ENCODE measurements at regions not wholly inside any gene's neighbourhood (a gene's known extent, or its start where the extent isn't known, plus 50 kb on each side); places are given as distances from the start of the nearest gene placed in this dataset.
A peak's percentile ranks its signal among the peaks of the same experiment; 100 is the strongest.

DNA sequence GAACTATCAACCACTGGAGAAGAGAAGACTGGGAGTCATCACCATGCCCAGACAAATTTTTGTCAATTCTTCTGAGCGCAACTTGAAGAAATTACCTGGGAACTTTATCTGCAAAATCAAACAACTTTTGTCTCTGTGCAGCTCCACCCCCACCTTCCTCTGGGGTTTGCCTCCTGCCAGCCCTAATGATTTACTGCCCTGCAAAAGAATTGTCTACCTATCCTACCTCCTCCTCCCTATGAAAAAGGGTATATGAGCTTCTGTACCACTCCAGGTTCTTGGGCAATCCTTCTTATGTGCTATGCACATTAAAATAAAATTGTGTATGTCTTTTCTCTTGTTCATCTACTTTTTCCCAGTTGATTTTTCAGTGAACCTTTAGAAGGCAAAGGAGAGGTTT is 191.9 kb downstream of the URB2 start:
- FAIRE-seq (no peak), DNase-seq (ENCODE audit: low spot score) (no peak)

DNA sequence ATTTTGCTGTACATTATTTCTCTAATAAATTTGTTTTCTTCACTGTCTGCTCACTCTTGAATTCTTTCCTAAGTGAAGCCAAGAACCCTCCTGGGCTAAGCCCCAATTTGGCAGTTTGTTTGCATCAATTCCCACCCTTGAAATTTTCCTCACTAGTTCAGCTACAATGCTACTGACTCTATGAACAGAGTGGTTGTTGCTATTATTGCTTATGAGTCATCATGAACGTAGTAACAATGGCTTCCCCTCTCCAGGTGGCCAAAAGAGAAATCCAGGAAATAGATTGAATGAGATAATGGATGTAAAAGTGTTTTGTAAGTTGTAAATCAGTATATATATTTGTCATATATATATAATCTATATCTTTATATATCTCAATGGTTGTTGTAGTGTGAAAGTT is 193.0 kb downstream of the URB2 start:
- no peak for FAIRE-seq
- peak; percentile 13 for DNase-seq (ENCODE audit: low spot score)

- FAIRE-seq (no peak), DNase-seq (ENCODE audit: low spot score) (no peak)
Observed at GRCh38 chr1:229822026-229822425, 196.0 kb downstream of the URB2 start.

DNA sequence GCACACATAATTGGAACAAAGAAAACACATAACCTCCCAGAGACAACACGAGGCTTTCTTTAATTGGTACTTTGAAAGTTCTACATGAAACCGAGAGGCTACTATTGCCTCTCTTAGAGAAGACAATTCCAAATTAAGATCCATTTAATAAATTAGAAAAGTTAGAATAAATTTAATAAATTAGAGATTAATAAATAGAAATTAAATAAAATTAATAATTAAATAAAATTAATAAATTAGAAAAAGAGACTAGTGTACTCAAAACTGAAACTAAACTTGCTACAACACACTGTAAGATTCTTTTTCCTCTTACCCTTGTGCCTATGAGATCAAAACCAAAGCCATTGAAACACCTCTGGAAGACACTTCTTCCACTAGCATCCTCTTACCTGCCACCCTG is 199.0 kb downstream of the URB2 start:
- DNase-seq (ENCODE audit: low spot score): no peak
- no peak for FAIRE-seq

DNA sequence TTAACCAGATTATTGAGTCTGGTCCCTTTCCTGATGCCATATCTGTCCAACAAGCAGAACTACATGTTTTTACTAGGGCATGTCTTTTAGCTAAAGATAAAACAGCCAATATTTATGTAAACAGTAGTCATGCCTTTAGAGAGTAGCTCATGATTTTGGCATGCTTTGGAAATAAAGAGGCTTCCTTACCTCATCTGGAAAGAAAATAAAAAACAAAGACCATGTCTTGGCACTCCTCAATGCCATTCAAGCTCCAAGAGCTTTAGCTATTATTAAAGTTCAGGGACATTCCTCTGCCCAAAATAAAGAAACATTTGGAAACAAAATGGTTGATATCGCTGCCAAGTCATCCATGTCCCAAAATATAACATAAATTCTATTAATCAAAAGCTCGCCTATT is 202.4 kb downstream of the URB2 start:
- FAIRE-seq (no peak), DNase-seq (ENCODE audit: low spot score) (no peak)

DNA sequence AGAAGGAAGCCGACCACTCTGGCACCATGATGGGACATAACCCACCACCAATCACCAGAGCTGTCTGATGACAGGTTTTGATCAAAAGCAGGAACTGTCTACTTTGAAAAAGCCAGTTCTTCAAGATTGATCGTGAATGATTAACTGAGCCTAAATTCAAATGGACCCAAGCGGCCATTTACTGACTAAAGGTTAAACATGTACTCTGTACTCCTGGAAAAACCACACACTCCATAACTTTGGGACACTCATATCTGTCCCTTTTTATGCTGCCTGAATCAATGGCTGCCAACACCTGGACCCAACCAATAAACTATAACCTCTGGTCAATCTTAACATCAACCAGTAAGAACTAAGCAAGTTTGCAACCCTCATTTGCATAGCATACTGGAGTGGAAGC is 206.6 kb downstream of the URB2 start:
- no peak for FAIRE-seq
- DNase-seq (ENCODE audit: low spot score): no peak

DNA sequence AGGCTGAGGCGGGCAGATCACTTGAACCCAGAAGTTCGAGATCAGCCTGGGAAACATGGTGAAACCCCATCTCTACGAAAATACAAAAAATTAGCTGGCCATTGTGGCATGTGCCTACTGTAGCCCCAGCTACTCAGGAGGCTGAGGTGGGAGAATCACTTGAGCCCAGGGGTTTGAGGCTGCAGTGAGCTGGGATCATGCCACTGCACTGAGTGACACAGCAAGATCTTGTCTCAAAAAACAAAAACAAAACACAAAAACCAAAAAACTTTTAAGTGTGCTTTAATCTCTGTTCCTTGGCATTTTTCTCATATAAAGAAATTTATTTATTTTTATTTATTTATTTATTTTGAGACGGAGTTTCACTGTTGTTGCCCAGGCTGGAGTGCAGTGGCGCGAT is 208.2 kb downstream of the URB2 start:
- FAIRE-seq (no peak), DNase-seq (ENCODE audit: low spot score) (no peak)

DNA sequence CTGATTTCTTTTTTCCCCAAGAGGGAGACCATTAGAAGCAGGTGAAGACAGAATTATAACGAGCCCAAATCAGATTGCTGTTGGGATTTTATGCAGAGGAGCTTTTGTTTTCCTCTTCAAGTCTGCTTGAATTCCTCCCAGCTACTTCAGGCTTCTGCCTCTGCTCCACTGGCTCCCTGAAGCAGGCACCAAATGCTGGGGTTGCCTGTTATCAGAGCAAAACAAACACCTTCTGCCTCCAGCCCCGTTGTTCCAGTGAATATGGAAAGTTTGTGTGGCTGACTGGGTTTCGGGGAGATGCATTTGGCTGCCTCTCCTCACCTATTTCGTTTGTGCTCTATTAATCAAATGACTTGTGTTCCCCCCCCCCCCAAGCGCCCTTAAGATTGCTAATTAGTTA is 209.2 kb downstream of the URB2 start:
- no peak for DNase-seq (ENCODE audit: low spot score)
- FAIRE-seq: no peak

- no peak for FAIRE-seq
Observed at GRCh38 chr1:229836324-229836723, 210.3 kb downstream of the URB2 start.

DNA sequence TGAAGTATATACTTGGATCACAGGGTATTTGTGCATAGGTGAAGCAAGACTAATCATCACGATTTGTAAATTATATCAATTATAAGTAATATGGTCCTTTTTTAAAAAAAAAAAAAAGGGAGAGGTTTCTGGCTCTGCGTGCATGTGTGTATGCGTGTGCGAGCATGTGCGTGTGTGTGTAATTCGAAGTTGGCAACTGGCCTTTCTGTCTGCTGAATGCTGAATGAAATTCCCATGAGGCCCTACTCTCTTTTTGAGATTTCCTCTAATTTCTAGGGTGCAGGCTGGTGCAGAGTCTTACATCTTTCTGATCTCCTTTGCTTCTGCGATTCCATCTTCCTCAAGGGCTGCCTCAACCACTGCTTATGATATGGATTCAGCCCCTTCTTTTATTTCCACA is 212.2 kb downstream of the URB2 start:
- DNase-seq (ENCODE audit: low spot score) (no peak), FAIRE-seq (no peak)

More at GRCh38 chr1:229836324-229836723, 210.3 kb downstream of the URB2 start:
- DNase-seq (ENCODE audit: low spot score): no peak

DNA sequence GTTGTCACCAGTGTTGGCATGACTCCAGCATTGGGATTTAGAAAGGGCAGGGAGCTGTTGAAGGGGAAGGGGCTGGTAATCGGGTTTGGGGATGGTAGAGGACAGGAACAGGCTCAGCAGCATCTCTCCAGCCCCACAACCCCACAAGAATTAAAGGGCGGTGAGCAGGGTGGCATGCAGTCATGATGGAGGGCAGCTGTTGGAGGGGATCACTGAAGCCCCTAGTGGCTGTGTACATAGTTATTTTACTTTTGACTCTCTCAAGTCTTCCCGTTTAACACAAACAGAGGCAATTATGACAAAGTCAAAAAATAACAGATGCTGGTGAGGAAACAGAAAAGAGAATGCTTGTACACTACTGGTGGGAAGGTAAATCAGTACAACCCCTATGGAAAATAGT is 213.8 kb downstream of the URB2 start:
- no peak for FAIRE-seq
- DNase-seq (ENCODE audit: low spot score): no peak

DNA sequence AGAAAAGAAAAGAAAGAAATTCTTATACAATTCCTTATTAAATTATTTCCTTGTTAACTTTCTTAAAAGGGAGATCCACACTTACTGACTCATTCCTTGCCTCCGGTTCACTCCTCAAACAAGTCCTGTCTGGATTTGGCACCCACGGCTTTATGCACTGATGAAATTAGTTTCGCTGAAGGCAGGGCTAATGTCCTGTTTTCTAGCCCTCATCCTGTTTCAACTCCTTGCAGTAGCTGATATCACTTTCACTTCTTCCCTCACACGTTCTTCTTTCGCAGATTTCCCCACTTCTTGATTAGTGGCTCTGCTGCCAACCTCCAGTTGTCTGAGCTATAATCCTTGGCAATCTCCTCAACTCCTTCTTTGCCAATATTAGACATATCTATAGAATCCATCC is 215.2 kb downstream of the URB2 start:
- DNase-seq (ENCODE audit: low spot score) (no peak), FAIRE-seq (no peak)

GRCh38 chr1:229842302-229843255 is 216.5 kb downstream of the URB2 start:
- FAIRE-seq (no peak), DNase-seq (ENCODE audit: low spot score) (no peak)

DNA sequence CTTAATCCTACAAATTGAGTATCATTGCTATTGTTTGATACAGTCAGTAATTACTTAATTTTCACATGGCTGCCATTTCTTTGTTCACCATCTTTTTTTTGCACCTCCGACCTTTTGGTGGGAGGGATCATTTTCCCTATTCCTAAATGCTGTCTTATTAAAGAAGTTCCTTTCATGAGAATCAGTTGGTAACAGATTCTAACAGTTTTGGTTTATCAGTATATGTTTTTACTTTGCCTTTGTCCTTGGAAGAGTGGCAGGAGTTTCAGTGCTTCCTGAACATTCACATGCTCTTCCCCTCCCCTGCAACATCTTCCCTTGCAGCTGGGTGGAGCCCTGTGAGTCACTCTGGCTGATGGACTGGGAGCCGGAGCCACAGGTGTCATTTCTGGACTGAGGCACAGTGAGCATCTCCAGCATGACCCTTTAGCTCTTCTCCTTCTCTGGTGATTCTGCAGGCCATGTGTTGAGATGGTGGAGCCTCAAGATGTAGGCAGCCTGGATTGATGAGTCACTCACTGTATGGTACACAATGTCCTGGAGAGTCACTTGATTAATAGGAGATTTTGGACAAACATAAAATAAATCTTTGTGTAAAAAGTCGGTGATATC is 217.7 kb downstream of the URB2 start:
- DNase-seq (ENCODE audit: low spot score) (peak; percentile 57), FAIRE-seq (peak; percentile 86)

DNA sequence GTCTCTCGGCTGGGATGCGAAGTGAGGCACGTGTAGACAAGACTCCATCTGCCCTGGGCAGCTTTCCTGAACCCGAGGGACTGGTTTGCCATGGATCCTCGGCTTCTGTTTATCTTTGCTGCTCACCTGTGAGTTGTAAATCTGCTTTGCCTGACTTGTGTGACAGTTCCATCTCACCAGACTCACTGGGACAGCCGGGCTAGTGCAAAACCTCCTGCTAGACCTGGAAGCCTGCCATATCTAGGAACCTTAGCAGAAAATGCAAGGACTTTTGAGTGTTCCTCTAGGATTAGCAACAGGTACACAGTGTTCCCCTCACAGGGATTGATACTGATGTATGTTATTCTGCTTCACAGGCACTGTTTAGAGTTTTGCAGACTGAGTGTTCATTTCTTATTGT is 218.6 kb downstream of the URB2 start:
- DNase-seq (ENCODE audit: low spot score): no peak

DNA sequence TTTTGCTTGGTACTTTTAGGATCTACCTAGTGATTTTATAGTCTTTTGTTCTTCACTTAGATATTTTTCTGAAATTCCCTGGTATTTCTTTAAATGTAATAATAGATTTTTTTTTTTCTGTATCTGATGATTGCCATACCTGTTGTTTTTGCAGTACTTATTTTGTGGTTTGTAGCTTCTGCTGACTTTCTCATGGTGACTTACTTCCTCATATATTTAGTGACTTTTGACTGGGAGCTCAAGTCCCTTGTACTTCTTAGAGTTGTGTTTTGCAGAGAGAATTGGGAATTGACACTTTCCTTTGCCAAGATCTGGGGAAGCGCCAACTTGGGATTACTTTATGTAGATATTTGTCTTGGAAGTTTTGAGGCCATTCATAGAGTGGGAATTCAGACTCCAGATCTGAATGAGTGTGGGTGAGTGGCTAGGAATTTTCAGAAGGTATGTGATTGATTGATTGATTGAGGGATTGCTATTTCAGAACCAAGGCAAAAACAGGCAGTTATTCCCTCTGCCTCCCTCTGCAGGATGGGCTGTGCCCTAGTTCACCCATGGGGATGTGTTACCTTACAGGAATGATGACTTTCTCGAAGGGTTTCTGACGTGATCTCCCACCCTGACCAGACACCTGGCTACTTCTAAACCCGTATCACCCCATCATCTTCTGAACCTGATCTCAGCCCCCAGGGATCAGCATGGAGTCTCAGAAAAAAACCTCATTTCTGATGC is 219.5 kb downstream of the URB2 start:
- DNase-seq (ENCODE audit: low spot score) (no peak), FAIRE-seq (no peak)

More for the DNA sequence above, 218.6 kb downstream of the URB2 start:
- no peak for FAIRE-seq

DNA sequence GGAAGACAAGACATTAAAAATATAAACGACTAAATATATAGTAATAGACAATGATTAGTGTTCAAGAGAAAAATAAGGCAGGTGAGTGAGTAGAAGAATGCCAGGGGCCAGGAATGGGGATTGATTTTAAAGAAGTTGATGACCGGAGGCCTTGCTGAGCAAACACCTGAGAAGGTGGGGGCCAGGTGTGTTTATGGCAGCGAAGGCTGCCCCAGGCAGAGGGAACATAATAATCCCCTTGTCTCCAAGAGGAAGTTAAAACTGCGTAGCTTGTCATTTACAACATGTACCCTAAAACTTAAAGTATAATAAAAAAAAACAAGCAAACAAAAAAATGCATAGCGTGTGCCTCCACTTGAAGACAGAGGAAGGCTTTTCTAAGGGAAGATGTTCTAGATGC is 220.3 kb downstream of the URB2 start:
- no peak for DNase-seq (ENCODE audit: low spot score)
- FAIRE-seq: no peak

GRCh38 chr1:229848752-229849677 is 218.0 kb upstream of the GALNT2 start:
- no peak for FAIRE-seq
- peak; percentile 29 for DNase-seq (ENCODE audit: low spot score)

GRCh38 chr1:229851511-229851910 is 215.5 kb upstream of the GALNT2 start:
- DNase-seq (ENCODE audit: low spot score) (no peak), FAIRE-seq (peak; percentile 48)

- FAIRE-seq (no peak), DNase-seq (ENCODE audit: low spot score) (no peak)
Observed at GRCh38 chr1:229853751-229854150, 213.3 kb upstream of the GALNT2 start.

DNA sequence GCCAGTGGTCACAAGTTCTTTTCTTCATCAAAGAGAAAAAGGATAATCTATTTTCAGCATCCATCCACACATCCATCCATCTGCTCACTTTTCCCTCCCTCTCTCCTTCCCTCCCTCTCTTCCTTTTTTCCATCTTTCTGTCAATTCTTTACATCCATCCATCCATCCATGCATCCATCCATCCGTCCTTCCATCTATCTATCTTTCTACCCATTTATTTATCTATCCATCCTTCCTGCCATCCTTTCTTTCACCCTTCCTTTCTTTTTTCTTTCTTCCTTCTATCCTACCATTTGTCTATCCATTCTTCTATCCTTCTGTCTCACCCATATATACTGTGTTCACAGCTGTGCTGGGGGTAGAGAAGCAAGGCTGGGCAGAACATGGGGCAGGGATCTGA is 212.4 kb upstream of the GALNT2 start:
- no peak for FAIRE-seq

More for the DNA sequence above, 212.4 kb upstream of the GALNT2 start:
- no peak for DNase-seq (ENCODE audit: low spot score)

Measured in urothelium cell line (cell line).